ENCODE measurements at regions not wholly inside any gene's neighbourhood (a gene's known extent, or its start where the extent isn't known, plus 50 kb on each side); places are given as distances from the start of the nearest gene placed in this dataset.

- TF ChIP-seq CTCF (IDR thresholded peaks at IDR 0.05) = no peak
- TF ChIP-seq POLR2A (IDR thresholded peaks at IDR 0.05) = no peak
Measured at GRCh38 chr1:95386915-95387314, 152.9 kb downstream of the RWDD3 start.

Measured in thyroid gland (tissue), 4 donors.